Stimulated activated CD8-positive, alpha-beta memory T cell treated with anti-CD3 and anti-CD28 coated beads, Interleukin-15, amount 100 ng/mL, for 24 hours (primary cell): ENCODE measurements at regions not wholly inside any gene's neighbourhood (a gene's known extent, or its start where the extent isn't known, plus 50 kb on each side); places are given as distances from the start of the nearest gene placed in this dataset.
"Not testable (repeated sequence)": the region's sequence is repeated elsewhere in the genome, so short reads cannot be mapped to it uniquely, and the experiment has no call there.

ENCODE experiments used
- DNase-seq: peaks from one replicate; pipeline ENCODE4 v3.0.0-alpha.2; 2020; ENCODE audit warnings: low read depth

- no peak for DNase-seq
These were observed 479.1 kb upstream of the ZMIZ1 start for GRCh38 chr10:78589687-78590086.

GRCh38 chr10:78591066-78591465, 477.7 kb upstream of the ZMIZ1 start:
- DNase-seq, result no peak

GRCh38 chr10:78594559-78595268, 474.1 kb upstream of the ZMIZ1 start:
- DNase-seq, result no peak

GRCh38 chr10:78595269-78595619, 473.5 kb upstream of the ZMIZ1 start:
- DNase-seq, result no peak

GRCh38 chr10:78596556-78596955, 472.2 kb upstream of the ZMIZ1 start:
- DNase-seq, result no peak

GRCh38 chr10:78597796-78598555, 470.8 kb upstream of the ZMIZ1 start:
- no peak for DNase-seq

- no peak for DNase-seq
These were observed 469.5 kb upstream of the ZMIZ1 start for GRCh38 chr10:78599122-78599853.

- DNase-seq, result no peak
These were observed 468.6 kb upstream of the ZMIZ1 start for GRCh38 chr10:78600121-78600665.

- DNase-seq, result no peak
These were observed 468.0 kb upstream of the ZMIZ1 start for GRCh38 chr10:78600740-78601139.

GRCh38 chr10:78602201-78602932, 466.4 kb upstream of the ZMIZ1 start:
- DNase-seq, result no peak

- no peak for DNase-seq
These were observed 464.5 kb upstream of the ZMIZ1 start for GRCh38 chr10:78604286-78604685.

GRCh38 chr10:78604721-78605120, 464.0 kb upstream of the ZMIZ1 start:
- no peak for DNase-seq

GRCh38 chr10:78605800-78606350, 462.9 kb upstream of the ZMIZ1 start:
- DNase-seq, result no peak

GRCh38 chr10:78606766-78607165, 462.0 kb upstream of the ZMIZ1 start:
- DNase-seq, result not testable (repeated sequence)

- DNase-seq, result no peak
These were observed 458.8 kb upstream of the ZMIZ1 start for GRCh38 chr10:78609976-78610375.

- DNase-seq, result no peak
These were observed 455.6 kb upstream of the ZMIZ1 start for GRCh38 chr10:78613132-78613531.

GRCh38 chr10:78614267-78614666, 454.5 kb upstream of the ZMIZ1 start:
- no peak for DNase-seq

- DNase-seq, result no peak
These were observed 454.0 kb upstream of the ZMIZ1 start for GRCh38 chr10:78614744-78615143.

- DNase-seq, result no peak
These were observed 452.6 kb upstream of the ZMIZ1 start for GRCh38 chr10:78616125-78616695.

- no peak for DNase-seq
These were observed 451.7 kb upstream of the ZMIZ1 start for GRCh38 chr10:78617115-78617514.

GRCh38 chr10:78617631-78618030, 451.1 kb upstream of the ZMIZ1 start:
- no peak for DNase-seq
